Activated naive CD4-positive, alpha-beta T cell (primary cell): ENCODE measurements at regions not wholly inside any gene's neighbourhood (a gene's known extent, or its start where the extent isn't known, plus 50 kb on each side); places are given as distances from the start of the nearest gene placed in this dataset.

Experiments used
- DNase-seq, 4 experiments: peaks; one replicate each; lab custom pipeline; 2025; lab: John Stamatoyannopoulos, UW

DNA sequence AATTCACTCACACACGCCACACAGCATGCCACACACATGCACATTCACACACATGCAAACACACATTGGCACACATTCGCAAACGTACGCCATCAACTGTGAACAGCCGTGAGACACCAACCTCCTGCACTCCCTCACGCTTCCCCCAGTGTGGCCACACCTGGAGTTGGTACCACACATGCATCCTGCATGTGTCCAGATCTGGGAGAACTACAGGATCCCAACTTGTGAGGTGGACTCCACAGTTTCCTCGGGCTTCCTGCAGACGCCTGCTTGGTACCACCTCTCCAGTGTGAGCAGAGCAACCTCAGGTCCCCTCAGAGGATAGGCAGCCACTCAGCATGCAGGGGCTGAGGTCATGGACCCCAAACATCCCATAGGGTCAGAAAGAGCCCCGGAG, 239.0 kb downstream of the EIPR1 start:
- DNase-seq = no peak

DNA sequence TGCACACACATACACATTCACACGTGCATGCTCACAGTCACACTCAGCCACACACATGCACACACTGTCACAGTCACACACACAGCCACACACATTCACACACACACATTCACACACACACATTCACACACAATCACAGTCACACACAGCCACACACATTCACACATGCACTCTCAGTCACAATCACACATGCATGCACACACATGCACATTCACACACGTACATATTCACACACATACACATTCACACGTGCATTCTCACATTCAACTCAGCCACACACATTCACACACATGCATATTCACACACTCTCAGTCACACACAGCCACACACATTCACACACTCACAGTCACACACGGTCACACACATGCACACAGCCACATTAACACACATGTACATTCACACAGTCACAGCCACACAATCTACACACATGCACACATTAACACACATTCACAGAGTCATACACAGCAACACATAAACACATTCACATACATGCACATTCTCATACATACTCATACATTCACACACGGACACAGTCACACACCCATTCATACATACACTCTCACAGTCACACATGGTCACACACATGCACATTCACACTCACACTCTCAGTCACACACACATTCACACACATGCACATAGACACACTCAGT, 239.8 kb downstream of the EIPR1 start:
- no peak for DNase-seq

- DNase-seq = no peak
These were observed 241.9 kb downstream of the EIPR1 start for GRCh38 chr2:3135676-3136075.

DNA sequence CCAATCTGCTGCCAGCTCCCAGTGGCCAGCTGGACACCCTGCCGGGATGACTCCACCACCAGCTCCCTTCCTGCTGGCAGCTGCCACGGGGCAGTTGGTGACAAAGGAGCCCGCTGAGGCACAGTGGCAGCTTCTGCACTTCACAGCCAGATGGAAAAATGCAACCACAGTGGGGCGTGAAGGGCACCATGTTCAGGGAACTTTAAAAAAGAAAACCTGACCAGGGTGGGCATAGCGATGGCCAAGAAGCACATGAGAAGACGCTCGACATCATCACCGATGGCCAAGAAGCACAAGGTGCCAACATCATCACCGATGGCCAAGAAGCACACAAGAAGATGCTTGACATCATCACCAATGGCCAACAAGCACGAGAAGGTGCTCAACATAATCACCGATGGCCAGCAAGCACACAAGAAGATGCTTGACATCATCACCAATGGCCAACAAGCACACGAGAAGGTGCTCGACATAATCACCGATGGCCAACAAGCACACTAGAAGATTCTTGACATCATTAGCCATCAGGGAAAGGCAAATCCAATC, 243.5 kb downstream of the EIPR1 start:
- no peak for DNase-seq

DNA sequence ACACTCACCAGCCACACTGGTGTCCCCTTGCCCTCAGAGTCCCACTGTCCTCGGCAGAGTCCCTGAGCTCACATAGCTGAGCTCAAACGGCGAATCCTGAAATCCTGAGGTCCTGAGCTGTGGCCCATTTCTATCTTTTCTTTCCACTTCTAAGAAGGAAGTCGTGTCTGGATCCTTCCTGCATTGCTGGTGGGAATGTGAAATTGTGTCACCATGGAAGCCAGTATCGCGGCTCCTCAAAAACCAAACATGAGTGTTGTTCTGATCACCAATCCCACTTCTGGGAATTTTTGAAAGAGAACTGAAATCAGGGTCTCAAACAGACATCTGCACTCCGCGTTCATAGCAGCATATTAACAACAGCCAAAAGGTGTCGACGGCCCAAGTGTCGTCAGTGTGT, 244.7 kb downstream of the EIPR1 start:
- DNase-seq = no peak

GRCh38 chr2:3132466-3132865, 245.2 kb downstream of the EIPR1 start:
- no peak for DNase-seq

- DNase-seq = no peak
These were observed 245.8 kb downstream of the EIPR1 start for GRCh38 chr2:3131636-3132326.

GRCh38 chr2:3130889-3131635, 246.6 kb downstream of the EIPR1 start:
- DNase-seq = no peak

- DNase-seq = no peak
These were observed 247.2 kb downstream of the EIPR1 start for GRCh38 chr2:3130444-3130843.

- no peak for DNase-seq
These were observed 247.8 kb downstream of the EIPR1 start for GRCh38 chr2:3129867-3130266.

DNA sequence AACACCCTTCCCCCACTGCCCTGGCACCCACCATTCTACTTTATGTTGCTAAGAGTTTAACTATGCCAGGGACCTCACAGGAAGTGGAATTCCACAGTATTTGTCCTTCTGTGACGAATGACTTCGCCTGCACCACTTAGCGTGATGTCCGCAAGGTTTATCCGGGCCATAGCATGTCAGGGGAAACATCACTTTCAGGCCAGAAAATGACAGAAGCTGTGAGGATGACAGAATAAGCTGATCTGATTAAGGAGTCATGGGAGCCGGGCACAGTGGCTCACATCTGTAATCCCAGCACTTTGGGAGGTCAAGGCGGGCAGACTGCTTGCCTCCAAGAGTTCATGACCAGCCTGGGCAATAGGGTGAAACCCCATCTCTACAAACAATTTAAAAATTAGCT, 248.8 kb downstream of the EIPR1 start:
- no peak for DNase-seq

DNA sequence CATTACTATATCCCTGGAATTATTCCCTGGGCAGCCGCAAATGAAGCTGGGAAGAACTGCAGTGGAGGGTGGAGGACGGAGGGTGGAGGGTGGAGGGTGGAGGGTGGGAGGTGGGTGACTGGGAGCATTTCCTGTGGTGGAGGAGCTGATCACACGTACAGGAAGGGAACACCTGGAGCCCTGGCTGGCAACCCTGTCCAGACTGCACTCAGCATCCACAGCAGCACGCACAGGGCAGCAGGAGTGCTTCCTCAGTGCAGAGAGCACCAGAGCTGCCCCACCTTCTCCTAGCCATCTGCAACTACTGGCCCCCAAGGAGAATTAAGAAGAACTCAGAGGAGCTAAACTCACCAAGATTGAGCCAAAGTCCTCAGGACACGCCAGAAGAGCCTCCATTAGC, 249.9 kb downstream of the EIPR1 start:
- DNase-seq = no peak

DNA sequence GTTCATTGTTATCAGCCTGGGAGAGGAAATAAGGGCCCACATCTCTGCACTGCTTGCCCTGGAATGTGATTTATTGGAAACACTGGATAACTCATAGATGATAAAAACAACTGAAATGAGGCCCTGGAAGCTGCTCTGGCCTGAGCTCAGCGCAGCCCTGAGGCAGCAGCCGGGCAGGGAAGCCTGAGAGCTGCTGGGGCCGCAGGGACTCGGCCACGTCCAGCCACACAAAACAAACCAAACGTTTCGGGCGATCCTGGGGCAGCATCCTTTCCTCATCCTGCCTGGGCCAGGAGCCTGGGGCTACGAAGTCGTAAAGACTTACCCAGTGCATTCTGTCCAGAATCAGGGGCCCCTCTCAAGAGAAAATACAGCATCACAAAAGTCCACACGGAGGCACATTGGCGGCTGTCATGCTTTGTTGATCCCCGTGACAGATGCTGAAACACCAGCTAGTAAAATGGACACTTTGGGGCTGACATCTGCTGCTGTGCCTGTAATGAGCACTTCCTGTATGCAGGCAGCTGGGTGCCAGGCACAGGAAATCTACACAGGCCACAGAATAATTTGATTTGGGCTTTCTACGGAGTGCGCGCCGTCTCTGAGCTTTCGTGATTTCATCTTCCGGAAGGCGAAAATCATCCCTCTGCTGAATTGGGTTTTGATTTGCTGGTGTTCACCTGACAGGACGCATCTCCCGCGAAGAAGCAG, 250.6 kb downstream of the EIPR1 start:
- no peak for DNase-seq

DNA sequence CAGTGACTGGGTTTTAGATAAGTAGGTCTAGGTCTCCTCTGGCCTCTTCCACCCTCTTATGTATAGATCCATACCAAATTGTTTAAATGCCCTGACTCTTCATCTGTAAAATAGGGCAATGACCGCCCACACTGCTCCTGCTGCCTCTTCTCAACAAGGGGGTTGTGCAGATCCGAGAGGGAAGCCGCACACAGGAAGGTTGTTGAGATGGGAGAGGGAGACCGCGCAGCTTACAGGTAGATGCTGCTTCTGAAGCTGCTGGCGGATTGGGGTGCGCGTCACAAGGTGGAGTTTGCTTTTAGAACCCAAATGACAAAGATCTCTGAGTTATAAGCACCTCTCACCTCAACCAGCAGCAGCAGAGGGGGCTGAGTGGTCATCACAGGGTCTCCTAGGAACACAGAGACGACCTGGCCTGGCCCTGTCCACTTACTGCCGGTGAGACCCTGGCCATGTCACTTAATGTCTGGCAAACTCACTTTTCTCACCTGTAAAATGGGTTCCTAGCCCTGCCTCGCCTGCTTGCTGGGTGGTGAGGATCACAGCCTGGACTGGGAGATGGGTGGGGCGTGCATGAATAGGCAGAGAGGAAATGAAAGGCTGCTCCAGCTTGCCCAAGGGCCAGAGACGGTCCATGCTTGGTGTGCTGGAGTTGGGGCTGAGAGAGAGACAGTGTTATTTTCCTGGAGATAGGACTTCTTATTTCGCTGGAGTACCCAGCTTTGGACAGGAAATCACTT, 251.3 kb downstream of the EIPR1 start:
- DNase-seq = no peak

- no peak for DNase-seq
These were observed 251.9 kb downstream of the EIPR1 start for GRCh38 chr2:3125761-3126130.

DNA sequence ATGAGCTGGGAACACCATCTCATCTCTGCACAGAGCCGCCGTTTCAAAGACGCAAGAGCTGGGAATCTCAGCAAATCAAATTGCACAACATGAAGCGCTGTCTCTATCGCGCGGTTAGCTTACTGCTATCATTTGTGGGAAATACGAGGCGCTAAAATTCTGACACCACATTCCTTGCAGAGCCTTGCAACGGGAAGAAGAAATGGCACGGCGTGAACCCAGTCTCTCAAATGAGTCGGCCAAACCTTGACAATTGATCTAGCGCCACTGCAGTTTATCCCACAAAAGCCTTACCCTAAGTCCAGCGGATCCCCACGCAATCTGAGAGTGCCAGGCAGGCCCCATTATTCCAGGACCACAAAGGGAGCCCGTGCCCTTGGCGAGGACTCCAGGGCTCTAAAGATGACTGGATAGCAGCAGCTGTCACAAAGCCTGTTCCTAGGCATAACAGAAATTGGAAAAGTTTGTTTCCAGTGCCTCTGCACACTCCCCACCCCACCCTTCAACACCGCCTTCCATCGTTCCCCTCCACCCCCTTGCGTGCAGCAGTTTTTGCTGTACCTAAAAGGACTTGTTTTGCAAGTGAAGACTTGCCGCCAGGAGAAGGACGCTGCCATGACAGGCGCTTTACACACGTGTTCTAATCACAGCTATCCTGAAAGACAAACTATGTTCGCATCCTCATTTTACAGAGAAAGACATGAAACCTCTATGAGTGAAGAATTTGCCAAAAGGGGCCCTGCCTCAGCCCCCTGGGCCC, 252.4 kb downstream of the EIPR1 start:
- no peak for DNase-seq

- no peak for DNase-seq
These were observed 255.1 kb downstream of the EIPR1 start for GRCh38 chr2:3122525-3122924.

- no peak for DNase-seq
These were observed 256.0 kb downstream of the EIPR1 start for GRCh38 chr2:3121601-3122000.

GRCh38 chr2:3117650-3118216, 259.9 kb downstream of the EIPR1 start:
- no peak for DNase-seq

DNA sequence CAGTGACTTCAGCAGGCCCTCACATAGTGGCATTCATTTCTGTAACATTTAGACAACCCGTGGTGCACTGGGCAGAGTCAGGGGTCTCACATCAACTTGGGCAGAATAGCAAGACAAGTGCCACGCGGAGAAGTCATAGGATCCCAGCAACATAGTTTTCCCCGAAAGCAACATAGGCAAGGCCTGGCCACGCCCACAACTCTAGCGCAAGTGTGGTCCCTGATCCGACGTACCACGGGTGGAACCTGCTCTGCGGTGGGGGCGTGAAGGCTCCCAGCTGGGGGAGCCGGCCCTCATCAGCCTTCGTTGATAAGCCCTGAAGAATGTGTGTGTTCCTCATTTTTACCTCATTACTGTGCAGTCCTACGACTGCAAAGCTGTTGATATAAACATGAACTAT, 261.2 kb downstream of the EIPR1 start:
- DNase-seq = no peak
